Activated CD4-positive, alpha-beta T cell treated with anti-CD3 and anti-CD28 coated beads, Interleukin-2, amount 50 U/mL, for 48 hours (primary cell): ENCODE measurements at regions not wholly inside any gene's neighbourhood (a gene's known extent, or its start where the extent isn't known, plus 50 kb on each side); places are given as distances from the start of the nearest gene placed in this dataset.
A peak's percentile ranks its signal among the peaks of the same experiment; 100 is the strongest.

Source experiments
- DNase-seq, 2 experiments: peaks; one replicate each; pipeline ENCODE4 v3.0.0-alpha.2; 2020

DNA sequence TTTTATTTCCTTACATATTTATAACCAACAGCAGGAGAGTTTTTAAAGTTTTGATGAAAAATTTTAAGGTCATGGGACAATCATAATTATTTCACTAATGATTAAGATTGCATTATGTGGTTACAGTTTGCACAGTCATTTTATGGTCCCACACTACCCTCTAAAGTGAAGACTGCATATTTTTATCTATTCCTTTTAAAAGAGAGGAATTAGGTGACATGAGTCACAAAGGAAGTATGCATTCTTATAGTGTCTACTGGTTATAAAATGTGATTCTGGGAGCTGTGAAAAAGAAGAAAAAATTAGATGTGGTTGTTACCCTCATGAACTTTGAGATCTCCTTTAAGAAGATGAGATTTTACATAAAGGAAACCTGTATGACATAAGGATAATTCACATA, 87.9 kb upstream of the GRIA1 start:
- DNase-seq: no peak

- no peak for DNase-seq
Measured at GRCh38 chr5:153403470-153403869, 87.0 kb upstream of the GRIA1 start.

GRCh38 chr5:153404747-153405146, 85.7 kb upstream of the GRIA1 start:
- DNase-seq: no peak

DNA sequence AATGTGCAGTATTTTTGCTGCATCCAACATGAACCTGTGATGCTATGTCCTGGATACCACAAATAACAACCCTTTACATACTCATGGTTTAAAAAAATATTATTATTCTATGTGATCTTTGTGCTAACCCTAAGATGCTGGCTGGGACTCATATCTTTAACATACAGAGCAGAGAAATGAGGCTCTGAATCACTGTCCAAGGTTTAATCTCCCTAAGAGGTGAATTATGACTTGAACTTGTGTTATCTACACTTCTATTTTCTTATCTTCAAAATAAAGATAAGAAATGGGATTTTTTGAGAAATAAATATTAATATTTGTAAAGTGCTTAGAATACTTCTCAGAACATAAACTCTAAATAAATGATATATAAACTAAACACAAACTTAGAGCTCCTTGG, 68.8 kb upstream of the GRIA1 start:
- no peak for DNase-seq

GRCh38 chr5:153425914-153426313, 64.6 kb upstream of the GRIA1 start:
- peak in 1 of 2 experiments; percentile 21 for DNase-seq

GRCh38 chr5:153429761-153430380, 60.6 kb upstream of the GRIA1 start:
- DNase-seq: no peak

- no peak for DNase-seq
Measured at GRCh38 chr5:153432583-153432982, 57.9 kb upstream of the GRIA1 start.

- DNase-seq: no peak
Measured at GRCh38 chr5:153437251-153437650, 53.2 kb upstream of the GRIA1 start.

GRCh38 chr5:153439130-153439529, 51.3 kb upstream of the GRIA1 start:
- DNase-seq: no peak
